HFFc6 (cell line): ENCODE measurements at regions not wholly inside any gene's neighbourhood (a gene's known extent, or its start where the extent isn't known, plus 50 kb on each side); places are given as distances from the start of the nearest gene placed in this dataset.

Experiments used
- DNase-seq: peaks from one replicate; pipeline ENCODE4 v3.0.0-alpha.2; 2018
- H3K27ac Mint-ChIP-seq: 2 replicates; pipeline ENCODE4 v1.8.0; 2020; ENCODE audit warnings: mild to moderate bottlenecking, mixed read lengths
- H3K27me3 Mint-ChIP-seq: 2 replicates; pipeline ENCODE4 v1.8.0; 2021; ENCODE audit warnings: mild to moderate bottlenecking, moderate library complexity, mixed read lengths; ENCODE audit not compliant: insufficient read depth
- H3K36me3 Mint-ChIP-seq: 2 replicates; pipeline ENCODE4 v1.8.0; 2021; ENCODE audit warnings: low read depth, mixed read lengths
- H3K4me1 Mint-ChIP-seq: 2 replicates; pipeline ENCODE4 v1.8.0; 2020; ENCODE audit warnings: low read depth, mixed read lengths
- H3K4me3 Mint-ChIP-seq: 2 replicates; pipeline ENCODE4 v1.8.0; 2020; ENCODE audit warnings: mild to moderate bottlenecking, moderate library complexity, mixed read lengths
- H3K9me3 Mint-ChIP-seq: 2 replicates; pipeline ENCODE4 v1.8.0; 2020; ENCODE audit warnings: mild to moderate bottlenecking, mixed read lengths
- CTCF ChIP-seq: fragments of 200-600 bp; sonication (generic); IDR thresholded peaks from 2 replicates; pipeline ENCODE4 v1.5.0; 2021; ENCODE audit warnings: antibody characterized with exemption, mild to moderate bottlenecking

- Mint-ChIP-seq H3K4me1 (no peaks in the 10 kb centered on the region), H3K9me3 (peaks cover 5% of the 10 kb centered on the region; the same call in 1 of the 2 replicates), H3K36me3 (no peaks in the 10 kb centered on the region), H3K4me3 (no peak overlapping the region), H3K27me3 (peaks cover 15% of the 10 kb centered on the region), H3K27ac (no peak overlapping the region)
- TF ChIP-seq CTCF = no peak
- no peak for DNase-seq
Measured at GRCh38 chr12:113658006-113658655, 186.5 kb upstream of the LHX5 start.

- DNase-seq = no peak
- Mint-ChIP-seq H3K4me3 (no peak overlapping the region), H3K36me3 (no peaks in the 10 kb centered on the region), H3K27ac (no peak overlapping the region), H3K27me3 (peaks cover 7% of the 10 kb centered on the region), H3K4me1 (peaks cover 2% of the 10 kb centered on the region), H3K9me3 (peaks cover 5% of the 10 kb centered on the region; the same call in 1 of the 2 replicates)
- TF ChIP-seq CTCF = no peak
Measured at GRCh38 chr12:113655919-113656318, 184.2 kb upstream of the LHX5 start.

GRCh38 chr12:113655479-113655878 is 183.8 kb upstream of the LHX5 start:
- Mint-ChIP-seq H3K27ac (no peak overlapping the region), H3K27me3 (peaks cover 7% of the 10 kb centered on the region), H3K36me3 (no peaks in the 10 kb centered on the region), H3K4me3 (no peak overlapping the region), H3K9me3 (peaks cover 5% of the 10 kb centered on the region; the same call in 1 of the 2 replicates), H3K4me1 (peaks cover 6% of the 10 kb centered on the region)
- no peak for DNase-seq
- no peak for TF ChIP-seq CTCF

GRCh38 chr12:113651662-113652061 is 180.0 kb upstream of the LHX5 start:
- peaks cover 22% of the 10 kb centered on the region for H3K27me3 Mint-ChIP-seq
- no peak overlapping the region for H3K4me3 Mint-ChIP-seq
- H3K27ac Mint-ChIP-seq = no peak overlapping the region
- H3K36me3 Mint-ChIP-seq = no peaks in the 10 kb centered on the region
- peaks cover 11% of the 10 kb centered on the region for H3K4me1 Mint-ChIP-seq
- no peak for TF ChIP-seq CTCF
- no peaks in the 10 kb centered on the region; the same call in 1 of the 2 replicates for H3K9me3 Mint-ChIP-seq
- no peak for DNase-seq

DNA sequence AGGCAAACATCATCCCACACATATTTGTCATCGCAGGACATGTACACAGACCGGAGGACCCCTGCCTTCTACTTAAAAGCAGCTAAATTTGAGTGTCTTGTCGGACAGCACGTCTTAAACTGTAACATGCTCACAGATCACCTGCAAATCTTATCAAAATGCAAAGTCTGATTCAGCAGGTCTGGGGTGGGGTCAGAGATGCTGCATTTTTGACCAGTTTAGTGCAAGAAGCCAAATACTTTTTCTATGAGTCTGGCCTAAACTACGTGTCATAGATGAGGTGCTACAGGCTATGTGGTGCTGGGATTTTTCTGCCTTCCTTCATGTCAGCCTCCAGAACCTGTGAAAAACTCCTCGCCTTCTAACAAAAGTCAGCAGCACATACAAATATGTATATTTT is 178.8 kb upstream of the LHX5 start:
- TF ChIP-seq CTCF = no peak
- H3K9me3 Mint-ChIP-seq = no peaks in the 10 kb centered on the region; the same call in 1 of the 2 replicates
- peaks cover 11% of the 10 kb centered on the region for H3K4me1 Mint-ChIP-seq
- no peaks in the 10 kb centered on the region for H3K36me3 Mint-ChIP-seq
- no peak overlapping the region for H3K27ac Mint-ChIP-seq
- peaks cover 28% of the 10 kb centered on the region for H3K27me3 Mint-ChIP-seq
- H3K4me3 Mint-ChIP-seq = no peak overlapping the region
- no peak for DNase-seq
